Prostate gland (tissue), 2 donors: ENCODE measurements at regions not wholly inside any gene's neighbourhood (a gene's known extent, or its start where the extent isn't known, plus 50 kb on each side); places are given as distances from the start of the nearest gene placed in this dataset.

Source experiments
- POLR2A ChIP-seq: fragments of 450-650 bp; IDR thresholded peaks from one replicate; pipeline ENCODE4 v1.6.1; 2016; ENCODE audit warnings: antibody characterized with exemption, mild to moderate bottlenecking
- POLR2AphosphoS5 ChIP-seq: sonication (generic); formaldehyde crosslinking; IDR thresholded peaks from one replicate; pipeline ENCODE4 v1.6.1; 2017; ENCODE audit warnings: antibody characterized with exemption
- TF ChIP-seq, protein P1 (sequence below), 4 experiments: fragments of 200-600 bp in 2 of 4; fragments of 450-650 bp in 2 of 4; sonication (generic) in 2 of 4; IDR thresholded peaks; 1 replicate in 3 of 4; 2 replicates in 1 of 4; pipeline ENCODE4 v1.5.1; 2016 to 2019; ENCODE audit warnings: antibody characterized with exemption in 4 of 4, mild to moderate bottlenecking in 2 of 4, moderate library complexity in 2 of 4

DNA sequence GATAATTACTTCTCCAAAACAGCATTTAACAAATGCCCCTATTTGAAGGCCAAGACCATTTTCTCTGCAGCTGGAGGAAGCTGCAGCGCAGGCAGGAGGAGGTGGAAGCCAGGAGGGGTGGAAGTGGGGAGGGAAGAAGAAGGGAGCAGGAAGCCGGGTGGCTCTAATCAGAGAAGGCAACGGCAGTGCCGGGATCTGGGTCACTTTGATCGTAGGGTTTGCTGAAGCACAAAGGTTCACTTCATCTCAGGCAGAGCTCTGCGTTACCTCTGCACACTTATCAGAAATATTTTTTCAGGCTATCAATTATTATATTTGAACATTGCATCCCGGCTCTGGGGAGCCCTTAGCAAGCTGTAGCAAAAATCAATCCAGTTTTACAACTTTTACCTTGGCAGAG is 315.8 kb upstream of the POU3F3 start:
- TF ChIP-seq POLR2AphosphoS5 (no peak), POLR2A (no peak)
- TF ChIP-seq, protein P1, sequence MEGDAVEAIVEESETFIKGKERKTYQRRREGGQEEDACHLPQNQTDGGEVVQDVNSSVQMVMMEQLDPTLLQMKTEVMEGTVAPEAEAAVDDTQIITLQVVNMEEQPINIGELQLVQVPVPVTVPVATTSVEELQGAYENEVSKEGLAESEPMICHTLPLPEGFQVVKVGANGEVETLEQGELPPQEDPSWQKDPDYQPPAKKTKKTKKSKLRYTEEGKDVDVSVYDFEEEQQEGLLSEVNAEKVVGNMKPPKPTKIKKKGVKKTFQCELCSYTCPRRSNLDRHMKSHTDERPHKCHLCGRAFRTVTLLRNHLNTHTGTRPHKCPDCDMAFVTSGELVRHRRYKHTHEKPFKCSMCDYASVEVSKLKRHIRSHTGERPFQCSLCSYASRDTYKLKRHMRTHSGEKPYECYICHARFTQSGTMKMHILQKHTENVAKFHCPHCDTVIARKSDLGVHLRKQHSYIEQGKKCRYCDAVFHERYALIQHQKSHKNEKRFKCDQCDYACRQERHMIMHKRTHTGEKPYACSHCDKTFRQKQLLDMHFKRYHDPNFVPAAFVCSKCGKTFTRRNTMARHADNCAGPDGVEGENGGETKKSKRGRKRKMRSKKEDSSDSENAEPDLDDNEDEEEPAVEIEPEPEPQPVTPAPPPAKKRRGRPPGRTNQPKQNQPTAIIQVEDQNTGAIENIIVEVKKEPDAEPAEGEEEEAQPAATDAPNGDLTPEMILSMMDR (IDR thresholded peaks at IDR 0.05) = no peak
